Smooth muscle cell (in vitro differentiated cells): ENCODE measurements at regions not wholly inside any gene's neighbourhood (a gene's known extent, or its start where the extent isn't known, plus 50 kb on each side); places are given as distances from the start of the nearest gene placed in this dataset.

ENCODE experiments used
- DNase-seq: peaks from one replicate; lab custom pipeline; 2025; ENCODE audit not compliant: unreplicated experiment; lab: John Stamatoyannopoulos, UW
- H2AFZ ChIP-seq: fragments of 200-600 bp; sonication (generic); 2 replicates; pipeline ENCODE4 v1.6.0; 2016; ENCODE audit warnings: antibody characterized with exemption, low read depth, mild to moderate bottlenecking
- H3F3A ChIP-seq: fragments of 200-600 bp; sonication (generic); 2 replicates; pipeline ENCODE4 v1.6.0; 2017; ENCODE audit warnings: antibody characterized with exemption, low read depth
- H3K27ac ChIP-seq: fragments of 200-600 bp; sonication (generic); 2 replicates; pipeline ENCODE4 v1.5.1; 2016; ENCODE audit warnings: low read depth, mild to moderate bottlenecking
- H3K27me3 ChIP-seq: fragments of 200-600 bp; sonication (generic); 2 replicates; pipeline ENCODE4 v1.6.1; 2016; ENCODE audit warnings: low read depth, mild to moderate bottlenecking
- H3K36me3 ChIP-seq: fragments of 200-600 bp; sonication (generic); 2 replicates; pipeline ENCODE4 v1.5.1; 2016; ENCODE audit warnings: low read depth
- H3K4me1 ChIP-seq: fragments of 200-600 bp; sonication (generic); 2 replicates; pipeline ENCODE4 v1.5.1; 2016; ENCODE audit warnings: low read depth
- H3K4me2 ChIP-seq: fragments of 200-600 bp; sonication (generic); 2 replicates; pipeline ENCODE4 v1.6.0; 2016; ENCODE audit warnings: mild to moderate bottlenecking
- H3K4me3 ChIP-seq: fragments of 200-600 bp; sonication (generic); 2 replicates; pipeline ENCODE4 v1.5.1; 2016; ENCODE audit warnings: mild to moderate bottlenecking
- H3K79me2 ChIP-seq: fragments of 200-600 bp; sonication (generic); 2 replicates; pipeline ENCODE4 v1.6.0; 2016; ENCODE audit warnings: low read depth, mild to moderate bottlenecking
- H3K9ac ChIP-seq: fragments of 200-600 bp; sonication (generic); 2 replicates; pipeline ENCODE4 v1.6.0; 2016; ENCODE audit warnings: low read depth
- H3K9me3 ChIP-seq: fragments of 200-600 bp; sonication (generic); replicated peaks from 2 replicates; pipeline ENCODE4 v1.5.1; 2016; ENCODE audit warnings: low read depth
- H4K20me1 ChIP-seq: fragments of 200-600 bp; sonication (generic); 2 replicates; pipeline ENCODE4 v1.6.0; 2016; ENCODE audit warnings: low read depth
- WGBS: methylation state at CpG from one replicate; pipeline ENCODE4 v1.1.7; 2016; ENCODE audit warnings: low lambda C conversion rate; 5-methylcytosine and 5-hydroxymethylcytosine counted together
- TF ChIP-seq, protein P1 (sequence below): fragments of 200-600 bp; sonication (generic); IDR thresholded peaks from 2 replicates; pipeline ENCODE4 v1.5.1; 2017; ENCODE audit warnings: borderline replicate concordance, mild to moderate bottlenecking, antibody characterized with exemption; ENCODE audit not compliant: insufficient read depth, poor library complexity, severe bottlenecking

DNA sequence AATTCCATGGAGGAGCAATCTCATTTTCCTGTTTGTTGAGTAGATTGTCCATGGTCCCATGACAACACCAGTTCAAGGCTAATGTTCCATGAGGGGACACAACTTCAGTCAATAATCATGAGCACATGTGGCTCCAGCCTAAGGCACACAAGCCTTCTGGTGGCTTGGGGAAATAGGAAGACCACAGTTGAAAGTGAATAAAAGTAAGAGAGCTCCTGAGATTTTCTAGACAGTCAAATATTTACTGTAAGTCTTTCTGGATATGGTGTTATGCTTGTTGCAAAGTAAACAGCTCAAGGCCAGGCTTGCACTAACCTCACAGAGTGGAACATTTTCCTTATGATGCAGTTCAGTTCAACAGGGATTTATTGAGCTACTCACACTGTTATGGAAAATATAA is 206.9 kb upstream of the SLC38A2 start:
- Histone ChIP-seq H3K9me3 (no peaks in the 10 kb centered on the region), H2AFZ (no peak overlapping the region), H3K27me3 (no peaks in the 10 kb centered on the region), H3K4me2 (no peak overlapping the region), H3K4me1 (no peaks in the 10 kb centered on the region), H3K36me3 (no peaks in the 10 kb centered on the region), H3F3A (no peaks in the 10 kb centered on the region), H3K79me2 (no peaks in the 10 kb centered on the region), H3K27ac (no peak overlapping the region), H3K4me3 (no peak overlapping the region), H4K20me1 (no peaks in the 10 kb centered on the region), H3K9ac (no peak overlapping the region)
- TF ChIP-seq, protein P1, sequence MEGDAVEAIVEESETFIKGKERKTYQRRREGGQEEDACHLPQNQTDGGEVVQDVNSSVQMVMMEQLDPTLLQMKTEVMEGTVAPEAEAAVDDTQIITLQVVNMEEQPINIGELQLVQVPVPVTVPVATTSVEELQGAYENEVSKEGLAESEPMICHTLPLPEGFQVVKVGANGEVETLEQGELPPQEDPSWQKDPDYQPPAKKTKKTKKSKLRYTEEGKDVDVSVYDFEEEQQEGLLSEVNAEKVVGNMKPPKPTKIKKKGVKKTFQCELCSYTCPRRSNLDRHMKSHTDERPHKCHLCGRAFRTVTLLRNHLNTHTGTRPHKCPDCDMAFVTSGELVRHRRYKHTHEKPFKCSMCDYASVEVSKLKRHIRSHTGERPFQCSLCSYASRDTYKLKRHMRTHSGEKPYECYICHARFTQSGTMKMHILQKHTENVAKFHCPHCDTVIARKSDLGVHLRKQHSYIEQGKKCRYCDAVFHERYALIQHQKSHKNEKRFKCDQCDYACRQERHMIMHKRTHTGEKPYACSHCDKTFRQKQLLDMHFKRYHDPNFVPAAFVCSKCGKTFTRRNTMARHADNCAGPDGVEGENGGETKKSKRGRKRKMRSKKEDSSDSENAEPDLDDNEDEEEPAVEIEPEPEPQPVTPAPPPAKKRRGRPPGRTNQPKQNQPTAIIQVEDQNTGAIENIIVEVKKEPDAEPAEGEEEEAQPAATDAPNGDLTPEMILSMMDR, result no peak
- no peak for DNase-seq

DNA sequence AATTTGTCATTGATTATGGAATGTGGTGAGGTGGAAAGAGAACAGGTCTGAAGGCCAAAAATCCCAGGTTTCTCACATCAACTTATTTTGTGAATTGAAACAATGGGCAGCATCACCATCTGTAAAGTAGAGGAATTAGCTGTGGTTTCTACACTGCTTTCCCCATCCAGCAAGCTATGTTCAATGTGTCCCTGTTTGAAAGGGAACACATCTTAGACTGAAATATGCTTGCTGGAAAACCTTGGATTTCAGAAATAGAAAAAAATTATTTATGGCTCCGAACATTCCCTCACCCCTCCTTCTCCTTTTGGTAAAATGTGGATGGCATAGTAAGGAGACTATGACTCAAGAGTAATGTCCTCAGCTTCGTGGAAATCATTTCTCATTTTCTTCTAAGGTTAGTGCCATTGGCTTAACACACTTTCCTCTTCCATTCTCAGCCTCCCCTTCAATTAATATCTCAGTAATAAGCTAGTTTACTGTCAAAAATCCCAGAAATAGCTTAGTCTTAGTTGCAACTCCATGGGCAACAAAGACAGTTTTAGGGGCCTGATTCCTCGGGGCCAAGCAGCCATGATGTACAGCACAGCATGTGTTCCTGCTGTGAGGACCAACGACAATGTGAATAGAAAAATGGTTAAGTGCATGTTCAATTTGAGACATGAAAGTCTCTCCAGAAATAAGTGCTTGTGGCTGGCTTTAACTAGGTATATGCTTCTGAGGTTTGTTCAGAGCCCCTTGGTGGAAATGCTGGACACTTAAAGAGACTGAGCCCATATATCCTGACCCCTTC is 205.8 kb upstream of the SLC38A2 start:
- H3F3A ChIP-seq, result no peaks in the 10 kb centered on the region
- H3K27me3 ChIP-seq, result no peaks in the 10 kb centered on the region
- H4K20me1 ChIP-seq, result no peaks in the 10 kb centered on the region
- H3K4me2 ChIP-seq, result no peak overlapping the region
- no peak for DNase-seq
- no peaks in the 10 kb centered on the region for H3K4me1 ChIP-seq
- H3K4me3 ChIP-seq, result no peak overlapping the region
- no peak overlapping the region for H2AFZ ChIP-seq
- H3K9me3 ChIP-seq, result no peaks in the 10 kb centered on the region
- TF ChIP-seq, protein P1, result no peak
- no peak overlapping the region for H3K9ac ChIP-seq
- no peak overlapping the region for H3K27ac ChIP-seq
- no peaks in the 10 kb centered on the region for H3K79me2 ChIP-seq
- H3K36me3 ChIP-seq, result no peaks in the 10 kb centered on the region
- 94% methylated on average over 4 of the region's 4 CpGs for WGBS

DNA sequence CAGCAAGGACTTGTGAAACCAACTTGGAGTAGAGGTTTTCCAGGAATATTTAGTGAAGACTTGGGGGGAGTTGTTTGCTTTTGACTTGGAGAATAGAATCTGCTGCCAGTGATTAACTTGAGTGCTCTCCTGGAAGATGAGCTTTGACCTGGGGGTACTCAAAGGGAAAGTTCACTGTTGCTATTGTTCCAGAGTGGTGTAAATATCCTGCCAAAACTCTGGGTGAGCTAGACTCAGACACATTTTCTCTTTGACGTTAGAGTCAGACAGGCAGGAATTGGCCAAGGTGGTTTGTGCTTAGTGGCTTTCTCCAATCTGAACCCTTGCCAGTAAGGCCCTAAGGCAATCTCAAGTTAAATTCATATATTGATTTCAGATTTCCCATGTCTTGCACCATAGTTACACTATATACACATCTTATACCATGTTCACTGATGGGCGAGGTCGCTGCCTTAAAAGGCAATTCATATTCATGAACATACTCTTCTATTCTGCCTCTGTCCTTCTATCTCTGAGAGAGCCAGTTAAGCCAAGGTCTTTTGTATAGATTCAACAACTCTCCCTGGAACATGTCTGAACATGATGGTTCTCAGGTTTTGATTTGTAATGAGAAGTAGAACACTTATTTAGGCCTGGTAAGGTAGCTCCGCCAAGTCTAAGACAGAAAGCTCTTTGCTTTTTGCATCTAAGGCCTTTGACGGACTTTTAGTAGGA is 204.6 kb upstream of the SLC38A2 start:
- H3K27me3 ChIP-seq, result no peaks in the 10 kb centered on the region
- no peak overlapping the region for H3K4me3 ChIP-seq
- WGBS, result 93% methylated on average over 5 of the region's 5 CpGs
- DNase-seq, result no peak
- no peak overlapping the region for H3K9ac ChIP-seq
- no peaks in the 10 kb centered on the region for H3K9me3 ChIP-seq
- H2AFZ ChIP-seq, result no peak overlapping the region
- no peak overlapping the region for H3K4me2 ChIP-seq
- H3F3A ChIP-seq, result no peaks in the 10 kb centered on the region
- no peaks in the 10 kb centered on the region for H3K4me1 ChIP-seq
- TF ChIP-seq, protein P1, result no peak
- no peaks in the 10 kb centered on the region for H3K79me2 ChIP-seq
- no peaks in the 10 kb centered on the region for H3K36me3 ChIP-seq
- no peak overlapping the region for H3K27ac ChIP-seq
- H4K20me1 ChIP-seq, result no peaks in the 10 kb centered on the region
